Posterior cingulate gyrus (tissue), 11 donors: ENCODE measurements at regions not wholly inside any gene's neighbourhood (a gene's known extent, or its start where the extent isn't known, plus 50 kb on each side); places are given as distances from the start of the nearest gene placed in this dataset.

Source experiments
- DNase-seq, 10 donors: peaks; one replicate each; pipeline versions ENCODE4 v3.0.0 to v3.0.0-alpha.2; 2020 to 2021; ENCODE audit warnings: mixed read lengths in 3 of 10
- intact Hi-C: fragments of 100-400 bp; cut with DNase I; formaldehyde crosslinking; loops from one replicate; pipeline ENCODE4 v1.15.1; 2023

- intact Hi-C loops, result no loop called here
- no peak for DNase-seq
These were observed 481.3 kb upstream of the SULF2 start for GRCh38 chr20:48266571-48266970.

- intact Hi-C loops, result no loop called here
- DNase-seq, result no peak
These were observed 480.5 kb upstream of the SULF2 start for GRCh38 chr20:48265791-48266190.

- no peak for DNase-seq
- intact Hi-C loops, result no loop called here
These were observed 477.7 kb upstream of the SULF2 start for GRCh38 chr20:48262955-48263354.

- no peak for DNase-seq
- intact Hi-C loops, result no loop called here
These were observed 477.2 kb upstream of the SULF2 start for GRCh38 chr20:48262466-48262865.

GRCh38 chr20:48261398-48261910, 476.2 kb upstream of the SULF2 start:
- intact Hi-C loops, result no loop called here
- DNase-seq, result no peak

- DNase-seq, result peak in 6 of 10 donors; percentile 22 to 90 (median 45)
- intact Hi-C loops, result no loop called here
These were observed 475.0 kb upstream of the SULF2 start for GRCh38 chr20:48260129-48260756.

GRCh38 chr20:48259456-48259855, 474.2 kb upstream of the SULF2 start:
- DNase-seq, result no peak
- intact Hi-C loops, result no loop called here

- intact Hi-C loops, result no loop called here
- DNase-seq, result no peak
These were observed 472.6 kb upstream of the SULF2 start for GRCh38 chr20:48257833-48258232.

GRCh38 chr20:48247961-48248360, 462.7 kb upstream of the SULF2 start:
- intact Hi-C loops, result no loop called here
- DNase-seq, result peak in 1 of 10 donors; percentile 45

- DNase-seq, result peak in 1 of 10 donors; percentile 40
- intact Hi-C loops, result no loop called here
These were observed 460.9 kb upstream of the SULF2 start for GRCh38 chr20:48246061-48246790.

GRCh38 chr20:48242623-48243022, 457.3 kb upstream of the SULF2 start:
- DNase-seq, result peak in 1 of 10 donors; percentile 57
- intact Hi-C loops, result no loop called here

- intact Hi-C loops, result no loop called here
- no peak for DNase-seq
These were observed 456.2 kb upstream of the SULF2 start for GRCh38 chr20:48241482-48241881.

- peak in 1 of 10 donors; percentile 23 for DNase-seq
- intact Hi-C loops, result no loop called here
These were observed 453.5 kb upstream of the SULF2 start for GRCh38 chr20:48238781-48239180.

GRCh38 chr20:48238326-48238725, 453.0 kb upstream of the SULF2 start:
- no peak for DNase-seq
- intact Hi-C loops, result no loop called here

- intact Hi-C loops, result no loop called here
- DNase-seq, result peak in 1 of 10 donors; percentile 16
These were observed 451.0 kb upstream of the SULF2 start for GRCh38 chr20:48236000-48236970.

GRCh38 chr20:48234951-48235350, 449.7 kb upstream of the SULF2 start:
- intact Hi-C loops, result no loop called here
- DNase-seq, result peak in 2 of 10 donors; percentile 6 to 7

GRCh38 chr20:48231253-48231930, 446.1 kb upstream of the SULF2 start:
- peak in 2 of 10 donors; percentile 13 to 26 for DNase-seq
- intact Hi-C loops, result no loop called here

GRCh38 chr20:48230216-48230615, 444.9 kb upstream of the SULF2 start:
- DNase-seq, result peak in 3 of 10 donors; percentile 17 to 20 (median 18)
- intact Hi-C loops, result no loop called here

- intact Hi-C loops, result no loop called here
- DNase-seq, result no peak
These were observed 442.1 kb upstream of the SULF2 start for GRCh38 chr20:48227381-48227780.

- intact Hi-C loops, result no loop called here
- DNase-seq, result no peak
These were observed 441.4 kb upstream of the SULF2 start for GRCh38 chr20:48226642-48227041.
